SU-DHL-6 (cell line): ENCODE measurements at regions not wholly inside any gene's neighbourhood (a gene's known extent, or its start where the extent isn't known, plus 50 kb on each side); places are given as distances from the start of the nearest gene placed in this dataset.

ENCODE experiments used
- EZH2phosphoT487 ChIP-seq: fragments of 200-600 bp; sonication (generic), shearing (Covaris generic); conservative IDR thresholded peaks from 2 replicates; pipeline ENCODE4 v1.6.1; 2018; ENCODE audit warnings: mild to moderate bottlenecking, antibody characterized with exemption, low read length, moderate library complexity, mixed read lengths
- TF ChIP-seq, protein P1 (sequence below): fragments of 200-600 bp; sonication (generic); IDR thresholded peaks from one replicate; pipeline ENCODE4 v1.5.1; 2017; ENCODE audit warnings: antibody characterized with exemption, mild to moderate bottlenecking, low read length, moderate library complexity; ENCODE audit not compliant: insufficient read depth, poor library complexity, severe bottlenecking

DNA sequence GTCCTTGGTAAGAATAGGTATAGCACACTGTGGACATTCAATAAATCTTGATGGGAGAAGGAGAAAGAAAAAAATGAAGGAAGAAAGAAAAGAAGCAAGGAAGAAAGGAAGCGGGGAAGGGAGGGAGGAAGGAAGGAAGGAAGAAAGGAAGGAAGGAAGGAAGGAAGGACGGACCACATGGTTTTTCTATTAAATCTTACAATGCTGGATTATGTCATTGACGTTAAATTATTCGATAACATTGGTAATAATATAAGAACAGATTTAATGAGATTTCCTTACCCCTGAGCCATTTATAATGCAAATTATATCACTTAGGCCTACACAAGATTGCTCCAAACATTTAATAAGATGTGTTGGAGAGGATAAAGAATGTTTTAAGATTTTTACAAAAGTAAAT is 124.9 kb upstream of the SYT1 start:
- TF ChIP-seq, protein P1, sequence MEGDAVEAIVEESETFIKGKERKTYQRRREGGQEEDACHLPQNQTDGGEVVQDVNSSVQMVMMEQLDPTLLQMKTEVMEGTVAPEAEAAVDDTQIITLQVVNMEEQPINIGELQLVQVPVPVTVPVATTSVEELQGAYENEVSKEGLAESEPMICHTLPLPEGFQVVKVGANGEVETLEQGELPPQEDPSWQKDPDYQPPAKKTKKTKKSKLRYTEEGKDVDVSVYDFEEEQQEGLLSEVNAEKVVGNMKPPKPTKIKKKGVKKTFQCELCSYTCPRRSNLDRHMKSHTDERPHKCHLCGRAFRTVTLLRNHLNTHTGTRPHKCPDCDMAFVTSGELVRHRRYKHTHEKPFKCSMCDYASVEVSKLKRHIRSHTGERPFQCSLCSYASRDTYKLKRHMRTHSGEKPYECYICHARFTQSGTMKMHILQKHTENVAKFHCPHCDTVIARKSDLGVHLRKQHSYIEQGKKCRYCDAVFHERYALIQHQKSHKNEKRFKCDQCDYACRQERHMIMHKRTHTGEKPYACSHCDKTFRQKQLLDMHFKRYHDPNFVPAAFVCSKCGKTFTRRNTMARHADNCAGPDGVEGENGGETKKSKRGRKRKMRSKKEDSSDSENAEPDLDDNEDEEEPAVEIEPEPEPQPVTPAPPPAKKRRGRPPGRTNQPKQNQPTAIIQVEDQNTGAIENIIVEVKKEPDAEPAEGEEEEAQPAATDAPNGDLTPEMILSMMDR = no peak
- no peak for TF ChIP-seq EZH2phosphoT487
